Chondrocyte (in vitro differentiated cells): ENCODE measurements at regions not wholly inside any gene's neighbourhood (a gene's known extent, or its start where the extent isn't known, plus 50 kb on each side); places are given as distances from the start of the nearest gene placed in this dataset.

Source experiments
- DNase-seq: peaks from one replicate; pipeline ENCODE4 v3.0.0; 2021; ENCODE audit warnings: mixed read lengths, low spot score
- H3K27ac Mint-ChIP-seq: one replicate; pipeline ENCODE4 v1.8.0; 2021; ENCODE audit warnings: mild to moderate bottlenecking, moderate library complexity, mixed read lengths; ENCODE audit not compliant: unreplicated experiment
- H3K27me3 Mint-ChIP-seq: 2 replicates; pipeline ENCODE4 v1.8.0; 2021; ENCODE audit warnings: low read depth, mixed read lengths
- H3K36me3 Mint-ChIP-seq: 2 replicates; pipeline ENCODE4 v1.8.0; 2021; ENCODE audit warnings: low read depth, mixed read lengths
- H3K4me1 Mint-ChIP-seq: 2 replicates; pipeline ENCODE4 v1.8.0; 2021; ENCODE audit warnings: low read depth, mild to moderate bottlenecking, mixed read lengths
- H3K4me3 Mint-ChIP-seq: one replicate; pipeline ENCODE4 v1.8.0; 2021; ENCODE audit warnings: mild to moderate bottlenecking, moderate library complexity, mixed read lengths; ENCODE audit not compliant: unreplicated experiment
- H3K9me3 Mint-ChIP-seq: 2 replicates; pipeline ENCODE4 v1.8.0; 2021; ENCODE audit warnings: low read depth, mixed read lengths
- TF ChIP-seq, protein P1 (sequence below): fragments of 200-600 bp; sonication (generic); IDR thresholded peaks from 2 replicates; pipeline ENCODE4 v1.5.0; 2021; ENCODE audit warnings: antibody characterized with exemption, mild to moderate bottlenecking, moderate library complexity

DNA sequence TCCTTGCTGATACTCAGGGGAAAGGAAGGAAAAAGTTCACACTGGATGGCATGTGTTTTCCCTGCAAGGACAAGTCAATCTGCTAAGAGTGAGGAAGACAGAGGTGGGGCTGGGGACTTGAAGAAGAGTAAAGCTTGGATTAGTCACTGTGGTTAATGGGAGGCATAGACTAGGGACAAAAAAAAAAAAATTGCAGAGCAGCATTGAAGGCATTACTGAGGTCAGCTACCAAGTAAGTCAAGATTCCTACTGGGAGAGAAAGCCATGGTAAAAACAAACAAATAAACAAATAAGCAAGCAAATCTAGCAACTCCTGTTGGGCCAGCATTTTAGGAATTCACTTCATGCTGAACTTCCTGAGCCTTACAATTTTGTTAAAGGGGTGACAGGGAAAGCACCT is 58.2 kb upstream of the GPC4 start:
- Mint-ChIP-seq H3K9me3 (no peaks in the 10 kb centered on the region), H3K36me3 (no peaks in the 10 kb centered on the region), H3K4me1 (peaks cover 39% of the 10 kb centered on the region), H3K27me3 (no peaks in the 10 kb centered on the region), H3K4me3 (no peak overlapping the region), H3K27ac (no peak overlapping the region)
- TF ChIP-seq, protein P1, sequence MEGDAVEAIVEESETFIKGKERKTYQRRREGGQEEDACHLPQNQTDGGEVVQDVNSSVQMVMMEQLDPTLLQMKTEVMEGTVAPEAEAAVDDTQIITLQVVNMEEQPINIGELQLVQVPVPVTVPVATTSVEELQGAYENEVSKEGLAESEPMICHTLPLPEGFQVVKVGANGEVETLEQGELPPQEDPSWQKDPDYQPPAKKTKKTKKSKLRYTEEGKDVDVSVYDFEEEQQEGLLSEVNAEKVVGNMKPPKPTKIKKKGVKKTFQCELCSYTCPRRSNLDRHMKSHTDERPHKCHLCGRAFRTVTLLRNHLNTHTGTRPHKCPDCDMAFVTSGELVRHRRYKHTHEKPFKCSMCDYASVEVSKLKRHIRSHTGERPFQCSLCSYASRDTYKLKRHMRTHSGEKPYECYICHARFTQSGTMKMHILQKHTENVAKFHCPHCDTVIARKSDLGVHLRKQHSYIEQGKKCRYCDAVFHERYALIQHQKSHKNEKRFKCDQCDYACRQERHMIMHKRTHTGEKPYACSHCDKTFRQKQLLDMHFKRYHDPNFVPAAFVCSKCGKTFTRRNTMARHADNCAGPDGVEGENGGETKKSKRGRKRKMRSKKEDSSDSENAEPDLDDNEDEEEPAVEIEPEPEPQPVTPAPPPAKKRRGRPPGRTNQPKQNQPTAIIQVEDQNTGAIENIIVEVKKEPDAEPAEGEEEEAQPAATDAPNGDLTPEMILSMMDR: no peak
- DNase-seq: no peak

DNA sequence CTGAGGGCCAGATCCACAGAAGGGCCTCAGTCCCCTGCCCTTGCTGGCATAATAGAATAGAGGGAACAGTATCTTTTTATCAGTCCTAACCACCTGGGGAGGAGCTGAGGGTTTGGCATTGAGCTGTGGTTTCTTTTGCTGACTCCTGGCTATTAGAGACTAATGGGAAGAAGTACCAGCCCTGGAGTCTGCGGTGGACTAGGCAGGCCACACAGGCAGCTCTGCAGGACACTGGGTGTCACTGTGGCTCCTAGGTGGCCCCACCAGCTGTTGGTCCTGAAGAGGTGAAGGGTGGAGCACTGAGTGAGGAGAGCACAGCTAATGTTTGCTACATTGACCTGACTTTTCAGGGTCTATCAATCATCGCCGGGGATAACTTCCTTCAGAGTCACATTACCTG is 52.8 kb upstream of the GPC4 start:
- H3K27ac Mint-ChIP-seq: no peak overlapping the region
- no peaks in the 10 kb centered on the region for H3K27me3 Mint-ChIP-seq
- no peaks in the 10 kb centered on the region for H3K9me3 Mint-ChIP-seq
- DNase-seq: no peak
- H3K36me3 Mint-ChIP-seq: no peaks in the 10 kb centered on the region
- TF ChIP-seq, protein P1: no peak
- no peak overlapping the region for H3K4me3 Mint-ChIP-seq
- no peaks in the 10 kb centered on the region for H3K4me1 Mint-ChIP-seq

DNA sequence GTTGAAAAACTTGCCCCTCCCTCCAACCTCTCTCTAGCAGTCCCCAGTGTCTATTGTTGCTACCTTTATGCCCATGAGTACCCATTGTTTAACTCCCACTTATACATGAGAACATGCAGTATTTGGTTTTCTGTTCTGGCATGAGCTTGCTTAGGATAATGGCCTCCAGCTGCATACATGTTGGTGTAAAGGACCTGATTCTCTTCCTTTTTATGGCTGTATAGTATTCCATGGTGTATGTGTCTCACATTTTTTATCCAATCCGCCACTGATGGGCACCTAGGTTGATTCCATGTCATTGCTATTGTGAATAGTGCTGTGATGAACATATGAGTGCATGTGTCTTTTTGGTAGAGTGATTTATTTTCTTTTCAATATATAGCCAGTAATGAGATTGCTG is 50.0 kb upstream of the GPC4 start:
- peaks cover 3% of the 10 kb centered on the region for H3K4me1 Mint-ChIP-seq
- TF ChIP-seq, protein P1: no peak
- no peaks in the 10 kb centered on the region for H3K9me3 Mint-ChIP-seq
- H3K27ac Mint-ChIP-seq: no peak overlapping the region
- no peak overlapping the region for H3K4me3 Mint-ChIP-seq
- no peaks in the 10 kb centered on the region for H3K27me3 Mint-ChIP-seq
- DNase-seq: no peak
- H3K36me3 Mint-ChIP-seq: no peaks in the 10 kb centered on the region
